ENCODE measurements at regions not wholly inside any gene's neighbourhood (a gene's known extent, or its start where the extent isn't known, plus 50 kb on each side); places are given as distances from the start of the nearest gene placed in this dataset.
"Not testable (repeated sequence)": the region's sequence is repeated elsewhere in the genome, so short reads cannot be mapped to it uniquely, and the experiment has no call there.

DNA sequence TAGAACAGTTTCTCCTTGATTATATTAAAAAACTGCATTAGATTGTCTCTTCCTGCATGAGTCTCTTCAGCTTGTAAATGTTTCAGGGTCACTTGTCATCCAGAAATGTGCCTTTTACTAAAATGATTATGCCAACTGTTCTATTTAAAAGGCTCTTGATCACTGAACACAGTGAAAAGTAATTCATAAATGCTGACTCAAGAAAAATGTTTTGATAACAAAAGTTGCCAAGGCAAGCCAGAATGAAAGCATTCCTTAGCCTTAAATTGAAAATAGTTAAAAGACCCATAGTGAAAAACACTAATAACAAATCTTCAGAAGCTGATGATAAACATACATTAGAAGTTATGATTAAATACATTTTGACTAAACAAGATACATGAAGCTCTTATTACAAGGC is 356.0 kb upstream of the KIF2B start:
- Mint-ChIP-seq H3K4me1 (no peaks in the 10 kb centered on the region), H3K4me3 (no peak overlapping the region), H3K27me3 (ENCODE audit: insufficient read depth, low read depth, poor library complexity) (peaks cover 2% of the 10 kb centered on the region), H3K36me3 (ENCODE audit: low read depth) (peaks cover 14% of the 10 kb centered on the region; the same call in 2 of the 3 replicates), H3K9me3 (peaks cover 15% of the 10 kb centered on the region), H3K27ac (no peak overlapping the region)
- no peak for DNase-seq (ENCODE audit: low spot score)
- Histone ChIP-seq H3K4me3 (no peak overlapping the region), H4K20me1 (replicated peaks; ENCODE audit: insufficient read depth) (no peaks in the 10 kb centered on the region), H3K4me1 (ENCODE audit: insufficient read depth) (no peaks in the 10 kb centered on the region), H2AFZ (no peak overlapping the region), H3K9me2 (ENCODE audit: insufficient read depth) (peaks cover 3% of the 10 kb centered on the region; the same call in 1 of the 2 replicates), H3K79me2 (replicated peaks; ENCODE audit: insufficient read depth) (no peaks in the 10 kb centered on the region), H3K36me3 (ENCODE audit: insufficient read depth) (peaks cover 12% of the 10 kb centered on the region; the same call in 1 of the 2 replicates), H3K4me2 (no peak overlapping the region), H3K27ac (ENCODE audit: low read depth) (no peak overlapping the region), H3F3A (replicated peaks; ENCODE audit: low read depth) (no peaks in the 10 kb centered on the region), H3K27me3 (ENCODE audit: insufficient read depth) (no peaks in the 10 kb centered on the region)
- no peak for TF ChIP-seq JUNB (IDR thresholded peaks at IDR 0.05; ENCODE audit: unreplicated experiment)
- TF ChIP-seq ZNF114 (CRISPR knock-in tag; IDR thresholded peaks at IDR 0.05) = no peak
- TF ChIP-seq, protein P1, sequence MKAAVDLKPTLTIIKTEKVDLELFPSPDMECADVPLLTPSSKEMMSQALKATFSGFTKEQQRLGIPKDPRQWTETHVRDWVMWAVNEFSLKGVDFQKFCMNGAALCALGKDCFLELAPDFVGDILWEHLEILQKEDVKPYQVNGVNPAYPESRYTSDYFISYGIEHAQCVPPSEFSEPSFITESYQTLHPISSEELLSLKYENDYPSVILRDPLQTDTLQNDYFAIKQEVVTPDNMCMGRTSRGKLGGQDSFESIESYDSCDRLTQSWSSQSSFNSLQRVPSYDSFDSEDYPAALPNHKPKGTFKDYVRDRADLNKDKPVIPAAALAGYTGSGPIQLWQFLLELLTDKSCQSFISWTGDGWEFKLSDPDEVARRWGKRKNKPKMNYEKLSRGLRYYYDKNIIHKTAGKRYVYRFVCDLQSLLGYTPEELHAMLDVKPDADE (IDR thresholded peaks at IDR 0.05) = no peak
- no peak for TF ChIP-seq ZNF331 (CRISPR knock-in tag; IDR thresholded peaks at IDR 0.05; ENCODE audit: low read depth)
- TF ChIP-seq POLR2AphosphoS5 (IDR thresholded peaks at IDR 0.05; ENCODE audit: low read depth) = no peak
- TF ChIP-seq, protein P2, sequence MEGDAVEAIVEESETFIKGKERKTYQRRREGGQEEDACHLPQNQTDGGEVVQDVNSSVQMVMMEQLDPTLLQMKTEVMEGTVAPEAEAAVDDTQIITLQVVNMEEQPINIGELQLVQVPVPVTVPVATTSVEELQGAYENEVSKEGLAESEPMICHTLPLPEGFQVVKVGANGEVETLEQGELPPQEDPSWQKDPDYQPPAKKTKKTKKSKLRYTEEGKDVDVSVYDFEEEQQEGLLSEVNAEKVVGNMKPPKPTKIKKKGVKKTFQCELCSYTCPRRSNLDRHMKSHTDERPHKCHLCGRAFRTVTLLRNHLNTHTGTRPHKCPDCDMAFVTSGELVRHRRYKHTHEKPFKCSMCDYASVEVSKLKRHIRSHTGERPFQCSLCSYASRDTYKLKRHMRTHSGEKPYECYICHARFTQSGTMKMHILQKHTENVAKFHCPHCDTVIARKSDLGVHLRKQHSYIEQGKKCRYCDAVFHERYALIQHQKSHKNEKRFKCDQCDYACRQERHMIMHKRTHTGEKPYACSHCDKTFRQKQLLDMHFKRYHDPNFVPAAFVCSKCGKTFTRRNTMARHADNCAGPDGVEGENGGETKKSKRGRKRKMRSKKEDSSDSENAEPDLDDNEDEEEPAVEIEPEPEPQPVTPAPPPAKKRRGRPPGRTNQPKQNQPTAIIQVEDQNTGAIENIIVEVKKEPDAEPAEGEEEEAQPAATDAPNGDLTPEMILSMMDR (conservative IDR thresholded peaks at IDR 0.05; ENCODE audit: low read depth in 2 of 2) = no peak
- no peak for TF ChIP-seq STAT1 (IDR thresholded peaks at IDR 0.05; ENCODE audit: unreplicated experiment)
- TF ChIP-seq CREB1 (CRISPR knock-in tag; IDR thresholded peaks at IDR 0.05; ENCODE audit: low read depth) = no peak
- TF ChIP-seq, protein P3, sequence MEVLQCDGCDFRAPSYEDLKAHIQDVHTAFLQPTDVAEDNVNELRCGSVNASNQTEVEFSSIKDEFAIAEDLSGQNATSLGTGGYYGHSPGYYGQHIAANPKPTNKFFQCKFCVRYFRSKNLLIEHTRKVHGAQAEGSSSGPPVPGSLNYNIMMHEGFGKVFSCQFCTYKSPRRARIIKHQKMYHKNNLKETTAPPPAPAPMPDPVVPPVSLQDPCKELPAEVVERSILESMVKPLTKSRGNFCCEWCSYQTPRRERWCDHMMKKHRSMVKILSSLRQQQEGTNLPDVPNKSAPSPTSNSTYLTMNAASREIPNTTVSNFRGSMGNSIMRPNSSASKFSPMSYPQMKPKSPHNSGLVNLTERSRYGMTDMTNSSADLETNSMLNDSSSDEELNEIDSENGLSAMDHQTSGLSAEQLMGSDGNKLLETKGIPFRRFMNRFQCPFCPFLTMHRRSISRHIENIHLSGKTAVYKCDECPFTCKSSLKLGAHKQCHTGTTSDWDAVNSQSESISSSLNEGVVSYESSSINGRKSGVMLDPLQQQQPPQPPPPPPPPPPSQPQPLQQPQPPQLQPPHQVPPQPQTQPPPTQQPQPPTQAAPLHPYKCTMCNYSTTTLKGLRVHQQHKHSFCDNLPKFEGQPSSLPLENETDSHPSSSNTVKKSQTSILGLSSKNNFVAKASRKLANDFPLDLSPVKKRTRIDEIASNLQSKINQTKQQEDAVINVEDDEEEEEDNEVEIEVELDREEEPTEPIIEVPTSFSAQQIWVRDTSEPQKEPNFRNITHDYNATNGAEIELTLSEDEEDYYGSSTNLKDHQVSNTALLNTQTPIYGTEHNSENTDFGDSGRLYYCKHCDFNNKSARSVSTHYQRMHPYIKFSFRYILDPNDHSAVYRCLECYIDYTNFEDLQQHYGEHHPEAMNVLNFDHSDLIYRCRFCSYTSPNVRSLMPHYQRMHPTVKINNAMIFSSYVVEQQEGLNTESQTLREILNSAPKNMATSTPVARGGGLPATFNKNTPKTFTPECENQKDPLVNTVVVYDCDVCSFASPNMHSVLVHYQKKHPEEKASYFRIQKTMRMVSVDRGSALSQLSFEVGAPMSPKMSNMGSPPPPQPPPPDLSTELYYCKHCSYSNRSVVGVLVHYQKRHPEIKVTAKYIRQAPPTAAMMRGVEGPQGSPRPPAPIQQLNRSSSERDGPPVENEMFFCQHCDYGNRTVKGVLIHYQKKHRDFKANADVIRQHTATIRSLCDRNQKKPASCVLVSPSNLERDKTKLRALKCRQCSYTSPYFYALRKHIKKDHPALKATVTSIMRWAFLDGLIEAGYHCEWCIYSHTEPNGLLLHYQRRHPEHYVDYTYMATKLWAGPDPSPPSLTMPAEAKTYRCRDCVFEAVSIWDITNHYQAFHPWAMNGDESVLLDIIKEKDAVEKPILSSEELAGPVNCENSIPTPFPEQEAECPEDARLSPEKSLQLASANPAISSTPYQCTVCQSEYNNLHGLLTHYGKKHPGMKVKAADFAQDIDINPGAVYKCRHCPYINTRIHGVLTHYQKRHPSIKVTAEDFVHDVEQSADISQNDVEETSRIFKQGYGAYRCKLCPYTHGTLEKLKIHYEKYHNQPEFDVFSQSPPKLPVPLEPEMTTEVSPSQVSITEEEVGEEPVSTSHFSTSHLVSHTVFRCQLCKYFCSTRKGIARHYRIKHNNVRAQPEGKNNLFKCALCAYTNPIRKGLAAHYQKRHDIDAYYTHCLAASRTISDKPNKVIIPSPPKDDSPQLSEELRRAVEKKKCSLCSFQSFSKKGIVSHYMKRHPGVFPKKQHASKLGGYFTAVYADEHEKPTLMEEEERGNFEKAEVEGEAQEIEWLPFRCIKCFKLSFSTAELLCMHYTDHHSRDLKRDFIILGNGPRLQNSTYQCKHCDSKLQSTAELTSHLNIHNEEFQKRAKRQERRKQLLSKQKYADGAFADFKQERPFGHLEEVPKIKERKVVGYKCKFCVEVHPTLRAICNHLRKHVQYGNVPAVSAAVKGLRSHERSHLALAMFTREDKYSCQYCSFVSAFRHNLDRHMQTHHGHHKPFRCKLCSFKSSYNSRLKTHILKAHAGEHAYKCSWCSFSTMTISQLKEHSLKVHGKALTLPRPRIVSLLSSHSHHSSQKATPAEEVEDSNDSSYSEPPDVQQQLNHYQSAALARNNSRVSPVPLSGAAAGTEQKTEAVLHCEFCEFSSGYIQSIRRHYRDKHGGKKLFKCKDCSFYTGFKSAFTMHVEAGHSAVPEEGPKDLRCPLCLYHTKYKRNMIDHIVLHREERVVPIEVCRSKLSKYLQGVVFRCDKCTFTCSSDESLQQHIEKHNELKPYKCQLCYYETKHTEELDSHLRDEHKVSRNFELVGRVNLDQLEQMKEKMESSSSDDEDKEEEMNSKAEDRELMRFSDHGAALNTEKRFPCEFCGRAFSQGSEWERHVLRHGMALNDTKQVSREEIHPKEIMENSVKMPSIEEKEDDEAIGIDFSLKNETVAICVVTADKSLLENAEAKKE (CRISPR knock-in tag; IDR thresholded peaks at IDR 0.05) = no peak
- no peak for ATAC-seq

DNA sequence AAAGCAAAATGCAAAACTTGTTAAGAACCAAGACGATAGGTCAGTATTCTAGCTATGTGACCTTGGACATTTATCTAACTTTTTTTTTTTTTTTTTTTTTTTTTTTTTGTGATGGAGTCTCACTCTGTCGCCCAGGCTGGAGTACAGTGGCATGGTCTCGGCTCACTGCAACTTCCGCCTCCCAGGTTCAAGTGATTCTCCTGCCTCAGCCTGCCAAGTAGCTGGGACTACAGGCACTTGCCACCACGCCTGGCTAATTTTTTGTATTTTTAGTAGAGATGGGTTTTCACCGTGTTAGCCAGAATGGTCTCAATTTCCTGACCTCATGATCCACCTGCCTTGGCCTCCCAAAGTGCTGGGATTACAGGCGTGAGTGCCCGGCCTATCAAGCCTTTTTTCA is 358.3 kb upstream of the KIF2B start:
- H3K27me3 ChIP-seq (ENCODE audit: insufficient read depth); H3K4me1 Mint-ChIP-seq; H3K27ac ChIP-seq (ENCODE audit: low read depth); H3F3A ChIP-seq (replicated peaks; ENCODE audit: low read depth); H3K4me3 ChIP-seq; H3K4me2 ChIP-seq; H2AFZ ChIP-seq; H3K4me1 ChIP-seq (ENCODE audit: insufficient read depth); H4K20me1 ChIP-seq (replicated peaks; ENCODE audit: insufficient read depth); H3K27ac Mint-ChIP-seq; H3K27me3 Mint-ChIP-seq (ENCODE audit: insufficient read depth, low read depth, poor library complexity); DNase-seq (ENCODE audit: low spot score); H3K79me2 ChIP-seq (replicated peaks; ENCODE audit: insufficient read depth); ATAC-seq; H3K4me3 Mint-ChIP-seq; H3K9me2 ChIP-seq (ENCODE audit: insufficient read depth): not testable (repeated sequence)
- H3K36me3 ChIP-seq (ENCODE audit: insufficient read depth) = peaks cover 18% of the 10 kb centered on the region; the same call in 1 of the 2 replicates
- peaks cover 31% of the 10 kb centered on the region for H3K36me3 Mint-ChIP-seq (ENCODE audit: low read depth)
- peaks cover 23% of the 10 kb centered on the region for H3K9me3 Mint-ChIP-seq

Data from GM23338 (cell line).